Ovary (tissue), 7 donors: ENCODE measurements at regions not wholly inside any gene's neighbourhood (a gene's known extent, or its start where the extent isn't known, plus 50 kb on each side); places are given as distances from the start of the nearest gene placed in this dataset.
A peak's percentile ranks its signal among the peaks of the same experiment; 100 is the strongest.
"Not testable (repeated sequence)": the region's sequence is repeated elsewhere in the genome, so short reads cannot be mapped to it uniquely, and the experiment has no call there.

Experiments used
- DNase-seq, 5 donors: peaks; one replicate each; pipeline ENCODE4 v3.0.0-alpha.2; 2019 to 2020
- H3K27ac ChIP-seq, 2 donors: fragments of 200-600 bp; one replicate each; pipeline versions ENCODE4 v1.5.1 to v1.8.0; 2019 to 2022
- H3K27me3 ChIP-seq: fragments of 200-600 bp; one replicate; pipeline ENCODE4 v1.8.0; 2022
- H3K36me3 ChIP-seq: fragments of 200-600 bp; sonication (generic); one replicate; pipeline ENCODE4 v1.5.1; 2019
- H3K4me1 ChIP-seq: one replicate; pipeline ENCODE4 v1.8.1; 2013; ENCODE audit warnings: mild to moderate bottlenecking, moderate library complexity; ENCODE audit not compliant: insufficient read depth
- H3K4me3 ChIP-seq: fragments of 200-600 bp; sonication (generic); one replicate; pipeline ENCODE4 v1.5.1; 2017
- H3K9me3 ChIP-seq, 2 donors: fragments of 200-600 bp in 1 of 2; sonication (generic) in 1 of 2; one replicate each; pipeline versions ENCODE4 v1.5.1 to v1.8.1; 2013 to 2019; ENCODE audit warnings: mild to moderate bottlenecking in 1 of 2, moderate library complexity in 1 of 2
- CTCF ChIP-seq, 3 donors: fragments of 450-650 bp in 2 of 3; fragments of 200-600 bp in 1 of 3; IDR thresholded peaks; one replicate each; pipeline versions ENCODE4 v1.5.1 to v1.8.0; 2016 to 2022; ENCODE audit warnings: antibody characterized with exemption in 3 of 3, mild to moderate bottlenecking in 1 of 3
- EP300 ChIP-seq: sonication (generic); formaldehyde crosslinking; IDR thresholded peaks from one replicate; pipeline ENCODE4 v1.6.1; 2017; ENCODE audit warnings: antibody characterized with exemption
- POLR2A ChIP-seq: fragments of 450-650 bp; IDR thresholded peaks from one replicate; pipeline ENCODE4 v1.6.1; 2017; ENCODE audit warnings: antibody characterized with exemption, mild to moderate bottlenecking, moderate library complexity
- WGBS, 3 donors: extraction: QIAGEN DNeasy Blood & Tissue Kit in 1 of 3; methylation state at CpG; one replicate each; pipeline versions ENCODE4 v1.1.5 to v1.1.7; 2013 to 2017; 5-methylcytosine and 5-hydroxymethylcytosine counted together
- intact Hi-C, 4 donors: fragments of 100-400 bp; cut with DNase I; formaldehyde crosslinking; loops; one replicate each; pipeline versions ENCODE4 v1.11.0 to v1.15.1; 2022 to 2023
- donor health status: DM: no; HTN: no; CAD: no; lungs with moderate emphysema.
- donor health status: DM: no; HTN: no; CAD: no.
- donor health status: Bipolar disorder and iron deficiency.
- donor health status: DM: no; HTN: no; CAD: no.
- donor health status: DM: yes; HTN: yes; CAD: no.

DNA sequence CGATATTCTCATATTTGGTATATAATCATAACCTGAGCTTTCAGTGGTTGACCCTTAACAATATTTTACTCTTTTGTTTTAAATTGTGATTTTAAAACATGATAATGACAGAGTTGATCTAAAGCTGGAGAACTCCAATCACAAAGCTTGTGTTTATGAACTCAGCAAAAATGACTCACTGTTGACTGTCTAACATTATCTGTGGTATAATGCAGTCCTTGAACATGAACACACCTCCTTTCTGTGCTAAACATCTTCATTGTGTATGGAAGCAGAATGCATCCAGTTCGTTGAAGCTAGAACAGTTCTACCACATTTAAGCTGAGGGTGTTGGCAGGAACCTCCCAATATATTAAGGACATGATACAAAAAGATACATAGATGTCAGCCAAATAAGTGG lies 1030.2 kb upstream of the SEMA6A start:
- DNase-seq, result no peak
- Histone ChIP-seq H3K4me3 (no peak overlapping the region), H3K4me1 (no peaks in the 10 kb centered on the region), H3K27me3 (no peaks in the 10 kb centered on the region), H3K27ac (no peak overlapping the region), H3K9me3 (no peaks in the 10 kb centered on the region), H3K36me3 (no peaks in the 10 kb centered on the region)
- intact Hi-C loops, result no loop called here
- no peak for TF ChIP-seq EP300
- TF ChIP-seq CTCF (IDR thresholded peaks at IDR 0.05), result no peak
- TF ChIP-seq POLR2A, result no peak
- WGBS, 3 donors, result 70 to 75% (median 73%) methylated on average over 2 of the region's 2 CpGs

DNA sequence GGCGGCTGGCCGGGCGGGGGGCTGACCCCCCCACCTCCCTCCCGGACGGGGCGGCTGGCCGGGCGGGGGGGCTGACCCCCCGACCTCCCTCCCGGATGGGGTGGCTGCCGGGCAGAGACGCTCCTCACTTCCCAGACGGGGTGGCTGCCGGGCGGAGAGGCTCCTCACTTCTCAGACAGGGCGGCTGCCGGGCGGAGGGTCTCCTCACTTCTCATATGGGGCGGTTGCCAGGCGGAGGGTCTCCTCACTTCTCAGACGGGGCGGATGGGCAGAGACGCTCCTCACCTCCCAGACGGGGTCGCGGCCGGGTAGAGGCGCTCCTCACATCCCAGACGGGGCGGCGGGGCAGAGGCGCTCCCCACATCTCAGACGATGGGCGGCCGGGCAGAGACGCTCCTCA lies 1025.2 kb upstream of the SEMA6A start:
- H3K4me3 ChIP-seq, H3K9me3 ChIP-seq, intact Hi-C loops, H3K27me3 ChIP-seq, H3K36me3 ChIP-seq, H3K4me1 ChIP-seq, H3K27ac ChIP-seq, DNase-seq: not testable (repeated sequence)
- WGBS, 3 donors, result 95 to 97% (median 97%) methylated on average over 19 to 34 of the region's 36 CpGs

GRCh38 chr5:117594166-117594565 lies 1019.5 kb upstream of the SEMA6A start:
- Histone ChIP-seq H3K27ac (no peak overlapping the region), H3K4me1 (no peaks in the 10 kb centered on the region), H3K27me3 (no peaks in the 10 kb centered on the region), H3K9me3 (no peaks in the 10 kb centered on the region), H3K36me3 (no peaks in the 10 kb centered on the region), H3K4me3 (no peak overlapping the region)
- TF ChIP-seq CTCF (IDR thresholded peaks at IDR 0.05), result no peak
- no peak for TF ChIP-seq POLR2A
- TF ChIP-seq EP300, result no peak
- 5 to 20% (median 6%) methylated on average over 4 of the region's 4 CpGs for WGBS, 3 donors
- DNase-seq, result peak; percentile 15 to 60 (median 32)
- intact Hi-C loops, result loop anchor here in 1 of 4 donors (5.0 kb wide), 1 partner anchor 1392 kb away; no protein-coding TSS in a partner anchor

DNA sequence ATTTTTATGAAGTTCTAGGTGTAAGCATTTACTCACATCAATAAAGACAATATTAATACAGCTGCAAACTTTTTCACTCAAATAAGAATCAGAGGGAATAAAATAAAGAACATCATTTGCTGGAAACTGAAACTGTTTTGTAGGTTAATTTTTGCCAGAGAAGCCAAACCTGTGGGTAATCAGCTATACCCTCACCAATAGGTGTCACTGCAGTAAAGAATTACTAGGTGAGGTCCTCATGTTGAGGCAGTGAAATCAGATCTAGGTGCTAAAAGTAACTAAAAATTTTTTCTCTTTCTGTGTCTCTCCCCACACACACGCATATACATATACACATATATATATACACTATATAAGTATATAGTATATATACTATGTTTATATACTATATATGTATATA lies 1016.3 kb upstream of the SEMA6A start:
- 73 to 83% (median 80%) methylated on average over 1 of the region's 1 CpG for WGBS, 3 donors
- Histone ChIP-seq H3K36me3 (no peaks in the 10 kb centered on the region), H3K27ac (no peak overlapping the region), H3K27me3 (no peaks in the 10 kb centered on the region), H3K4me3 (no peak overlapping the region), H3K9me3 (no peaks in the 10 kb centered on the region), H3K4me1 (no peaks in the 10 kb centered on the region)
- no peak for DNase-seq
- TF ChIP-seq EP300 (no peak), CTCF (IDR thresholded peaks at IDR 0.05) (no peak), POLR2A (no peak)
- intact Hi-C loops, result loop anchor here in 1 of 4 donors (5.0 kb wide), 1 partner anchor 1389 kb away; no protein-coding TSS in a partner anchor

DNA sequence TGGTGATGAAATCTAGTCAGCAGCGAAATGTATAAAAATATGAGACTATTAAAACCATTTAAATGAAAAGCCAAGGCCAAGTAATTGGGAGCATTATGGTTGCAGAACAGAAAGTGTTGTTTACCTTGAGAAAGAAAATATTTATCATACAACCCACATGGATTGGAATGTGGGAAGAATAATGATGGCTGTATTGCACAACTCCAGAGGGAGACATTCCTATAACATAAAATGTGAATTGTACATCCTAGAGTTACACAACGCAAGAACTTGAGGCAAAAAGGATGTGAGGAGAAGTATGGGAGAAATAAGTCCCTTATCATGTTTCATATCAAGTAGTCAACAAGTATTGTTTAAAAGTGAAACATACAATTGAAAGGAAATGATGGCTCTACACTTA lies 1014.0 kb upstream of the SEMA6A start:
- no peak for TF ChIP-seq CTCF (IDR thresholded peaks at IDR 0.05)
- TF ChIP-seq EP300, result no peak
- no peak for TF ChIP-seq POLR2A
- Histone ChIP-seq H3K4me1 (no peaks in the 10 kb centered on the region), H3K27me3 (no peaks in the 10 kb centered on the region), H3K9me3 (no peaks in the 10 kb centered on the region), H3K4me3 (no peak overlapping the region), H3K27ac (no peak overlapping the region), H3K36me3 (no peaks in the 10 kb centered on the region)
- DNase-seq, result no peak
- intact Hi-C loops, result no loop called here
- WGBS, 3 donors, result 47 to 59% (median 58%) methylated on average over 2 of the region's 2 CpGs
